ENCODE measurements at regions not wholly inside any gene's neighbourhood (a gene's known extent, or its start where the extent isn't known, plus 50 kb on each side); places are given as distances from the start of the nearest gene placed in this dataset.

DNA sequence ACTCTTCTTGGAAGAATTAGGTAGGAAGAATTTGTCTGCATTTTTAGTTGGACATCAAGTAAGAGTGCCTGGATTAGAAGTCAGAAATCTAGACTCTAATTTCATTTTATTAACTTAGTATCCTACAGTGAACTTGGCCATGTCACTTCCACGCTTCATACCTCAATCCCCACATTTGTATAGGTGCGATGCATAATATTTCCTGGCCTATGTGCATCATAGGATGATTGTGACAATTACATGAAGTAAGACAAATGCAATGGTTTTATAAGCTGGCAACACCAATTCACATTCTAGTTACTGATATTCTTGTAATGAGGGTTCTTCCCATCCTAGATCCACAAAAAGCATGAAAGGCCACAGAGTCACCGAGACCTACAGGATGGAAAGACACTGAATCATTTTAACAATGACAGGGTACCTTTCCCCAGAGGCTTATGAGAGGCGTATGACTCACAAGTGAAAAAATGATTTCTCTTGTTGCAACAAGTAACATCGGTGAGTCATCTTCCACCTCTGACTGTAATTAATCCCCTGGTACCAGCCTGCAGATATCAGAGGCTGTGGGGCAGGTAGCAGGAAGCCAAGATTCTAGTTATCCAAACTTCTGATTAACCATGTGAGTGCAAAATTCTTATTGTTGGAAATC, 56.0 kb upstream of the OR5AK2 start:
- in situ Hi-C loops (cut with MboI; ENCODE audit: low pct_unique_long_range_greater_than_20kb, low sequenced_read_pairs), result no loop called here

DNA sequence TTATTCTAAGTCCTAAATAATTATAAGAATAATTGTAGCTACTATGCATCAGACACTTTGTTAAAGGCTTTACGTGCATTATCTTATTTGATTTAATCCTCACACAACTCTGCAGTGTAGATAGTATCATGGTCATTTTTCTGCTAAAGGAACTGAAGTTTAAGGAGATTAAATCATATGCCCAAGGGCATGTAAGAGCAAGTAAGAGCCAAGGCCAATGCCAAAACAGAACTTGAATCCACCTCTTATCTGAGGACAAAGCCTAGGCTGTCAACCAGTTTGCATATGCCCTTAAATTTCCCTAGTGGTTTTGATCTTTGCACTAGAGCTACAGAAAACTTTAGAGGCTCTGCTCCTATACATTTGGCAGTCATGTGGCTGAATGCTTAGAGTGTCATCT, 65.6 kb upstream of the OR5AK2 start:
- in situ Hi-C loops (cut with MboI; ENCODE audit: low pct_unique_long_range_greater_than_20kb, low sequenced_read_pairs), result no loop called here
- DNase-seq, result no peak

More for the DNA sequence above, 56.0 kb upstream of the OR5AK2 start:
- no peak for DNase-seq

DNA sequence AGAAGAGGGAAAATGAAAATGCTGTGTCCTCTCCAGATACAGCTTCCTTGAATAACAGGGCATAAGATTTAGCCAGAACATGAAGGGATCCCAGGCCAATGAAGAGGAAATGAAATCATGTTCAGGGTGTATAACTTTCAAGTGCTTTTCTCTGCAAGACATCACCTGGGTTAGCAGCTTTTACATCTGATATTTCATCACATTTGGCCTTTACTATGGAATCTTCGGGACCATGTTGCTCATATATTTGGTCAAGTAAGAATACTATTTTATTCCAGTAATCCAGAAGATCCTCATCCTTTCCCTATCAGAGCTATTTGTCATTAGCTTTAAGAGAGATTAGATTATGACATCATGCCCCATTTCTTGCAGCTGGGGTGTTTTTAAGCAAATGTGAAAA, 66.3 kb upstream of the OR5AK2 start:
- DNase-seq, result no peak
- in situ Hi-C loops (cut with MboI; ENCODE audit: low pct_unique_long_range_greater_than_20kb, low sequenced_read_pairs), result no loop called here

DNA sequence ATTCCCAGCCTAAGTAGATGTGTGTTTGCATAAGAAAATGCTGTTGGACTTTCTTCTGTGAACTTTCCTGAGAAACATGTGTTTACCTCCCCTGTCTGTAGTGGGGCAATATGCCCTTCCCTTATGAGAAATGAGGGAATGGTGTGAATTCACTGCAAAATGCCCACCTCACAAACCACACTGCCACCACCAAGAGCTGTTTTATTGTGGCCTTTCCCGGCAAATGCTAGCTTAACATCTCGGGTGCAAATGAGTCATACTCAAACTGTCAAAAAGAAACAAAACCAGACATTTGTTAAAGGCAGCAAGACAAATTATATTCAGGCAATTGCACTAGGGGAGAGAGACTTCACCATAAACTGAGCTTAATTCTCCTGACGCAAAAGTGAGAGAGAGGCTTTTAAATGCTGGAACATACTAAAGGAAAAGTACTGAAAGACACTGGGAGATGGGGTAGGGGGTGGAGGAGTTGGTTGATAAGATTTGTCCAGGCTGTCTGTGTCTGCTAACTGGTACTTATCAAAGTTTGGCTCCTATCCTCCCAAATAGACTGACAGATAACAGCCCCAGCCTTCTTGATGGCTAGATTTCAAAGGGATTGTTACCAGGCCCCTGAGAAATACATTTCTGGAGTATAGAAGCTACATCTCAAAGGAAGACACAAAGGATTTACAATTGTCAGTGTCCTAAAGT, 70.9 kb upstream of the OR5AK2 start:
- in situ Hi-C loops (cut with MboI; ENCODE audit: low pct_unique_long_range_greater_than_20kb, low sequenced_read_pairs), result no loop called here

DNA sequence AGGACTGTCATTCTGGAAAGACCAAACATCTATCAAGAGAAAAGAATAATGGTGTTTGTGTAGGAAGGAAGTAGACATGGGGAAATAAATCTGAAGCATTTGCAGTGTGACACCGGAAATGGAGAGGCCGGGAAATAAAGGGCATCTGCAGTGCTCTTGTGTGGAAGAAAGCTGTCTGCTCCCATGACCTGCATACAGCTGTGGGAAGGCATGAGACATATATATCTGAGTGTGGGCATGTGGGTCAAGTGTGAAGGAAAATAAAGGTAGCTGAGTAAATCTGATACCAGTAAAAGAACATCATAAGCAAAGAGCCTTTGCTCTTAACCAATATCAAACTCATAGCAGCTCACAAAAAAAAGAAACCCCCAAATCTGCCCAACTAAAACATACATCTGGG, 72.1 kb upstream of the OR5AK2 start:
- in situ Hi-C loops (cut with MboI; ENCODE audit: low pct_unique_long_range_greater_than_20kb, low sequenced_read_pairs), result no loop called here
- DNase-seq, result no peak

More for the DNA sequence above, 70.9 kb upstream of the OR5AK2 start:
- no peak for DNase-seq

DNA sequence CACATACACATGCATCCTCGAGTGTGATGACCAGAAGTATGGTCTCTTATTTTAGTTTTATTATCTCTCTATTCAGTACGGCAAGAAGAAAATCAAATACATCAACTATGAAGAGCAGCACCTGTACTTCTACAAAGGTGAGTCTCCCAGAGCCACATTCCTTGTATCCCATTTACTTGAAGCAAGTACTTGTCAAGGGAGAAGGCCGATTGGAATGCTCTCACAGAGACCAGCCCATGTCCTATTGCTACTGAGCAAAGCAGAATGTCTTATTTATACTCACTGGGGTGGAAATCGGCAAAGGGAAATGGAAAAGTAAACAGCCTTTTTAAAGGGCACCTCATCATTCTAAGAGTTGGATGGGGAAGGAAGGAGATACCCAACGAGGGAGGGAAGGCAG, 72.6 kb upstream of the OR5AK2 start:
- DNase-seq, result no peak
- in situ Hi-C loops (cut with MboI; ENCODE audit: low pct_unique_long_range_greater_than_20kb, low sequenced_read_pairs), result no loop called here

DNA sequence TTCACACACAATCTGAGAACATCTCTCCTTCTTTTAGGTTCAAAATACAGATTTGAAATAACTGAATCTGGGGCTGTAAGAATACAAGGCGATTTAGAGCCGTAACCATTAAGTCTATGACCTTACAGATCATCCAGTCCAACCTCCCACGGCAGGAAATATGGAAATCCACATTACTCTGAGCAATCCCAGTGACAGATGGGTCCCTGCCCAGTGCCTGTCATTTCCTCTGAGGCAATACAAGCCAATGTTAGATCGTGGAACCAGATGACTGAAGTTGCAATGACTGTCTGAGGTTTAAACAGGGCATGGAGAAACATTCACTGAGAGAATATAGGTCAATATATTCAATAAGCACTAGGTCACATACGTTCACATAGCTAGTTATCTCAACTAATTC, 77.4 kb upstream of the OR5AK2 start:
- in situ Hi-C loops (cut with MboI; ENCODE audit: low pct_unique_long_range_greater_than_20kb, low sequenced_read_pairs), result no loop called here
- DNase-seq, result no peak

DNA sequence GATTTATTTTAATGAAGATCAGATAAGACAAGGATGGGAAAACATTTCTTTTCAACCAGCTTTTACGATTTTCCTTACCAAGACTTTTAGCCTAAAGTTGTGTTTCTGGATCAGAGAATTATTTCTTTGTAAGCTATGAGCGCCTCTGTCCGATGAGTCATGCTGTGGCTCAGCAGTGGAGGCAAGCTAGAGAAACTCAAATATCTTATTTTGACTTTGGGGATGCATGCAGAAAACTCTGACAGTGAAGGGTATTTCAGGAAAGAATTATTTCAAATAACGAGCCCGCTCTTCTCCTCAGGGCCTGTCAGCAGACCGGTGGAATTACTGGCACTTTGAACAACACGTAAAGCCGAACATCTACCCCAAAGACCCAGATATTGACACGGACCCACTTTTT, 77.9 kb upstream of the OR5AK2 start:
- DNase-seq, result no peak
- in situ Hi-C loops (cut with MboI; ENCODE audit: low pct_unique_long_range_greater_than_20kb, low sequenced_read_pairs), result no loop called here

DNA sequence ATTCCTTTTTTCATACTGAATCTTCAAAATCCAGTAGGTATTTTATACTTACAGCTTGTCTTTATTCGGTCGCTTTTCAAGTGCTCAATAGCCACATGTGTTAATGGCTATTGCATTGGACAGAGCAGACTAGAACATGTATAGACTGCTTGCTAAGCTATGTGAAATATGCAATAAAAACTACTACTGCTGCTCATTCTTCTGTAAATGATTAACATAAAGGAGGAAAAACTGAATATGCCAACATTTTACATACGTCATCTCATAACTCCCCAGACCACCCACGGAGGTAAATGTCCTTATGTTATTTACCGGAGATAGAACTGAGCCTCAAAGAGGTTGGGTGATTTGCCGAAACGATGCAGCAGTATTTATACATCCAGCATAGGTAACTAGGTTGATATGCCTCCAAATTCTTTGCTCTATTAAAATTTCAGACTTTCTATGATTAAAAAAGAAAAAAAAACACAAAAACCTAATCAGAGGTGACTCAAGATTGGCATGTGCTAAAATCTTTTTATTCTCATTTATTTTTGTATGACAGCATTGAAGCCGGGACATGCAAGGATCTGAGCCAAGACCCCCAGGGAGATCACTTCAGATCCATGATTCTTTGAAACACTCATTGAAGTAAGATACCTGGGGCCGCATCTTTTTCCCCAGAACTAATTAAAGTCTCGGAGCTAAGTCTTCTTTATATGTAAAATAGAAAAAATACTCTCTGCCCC, 78.5 kb upstream of the OR5AK2 start:
- in situ Hi-C loops (cut with MboI; ENCODE audit: low pct_unique_long_range_greater_than_20kb, low sequenced_read_pairs), result no loop called here
- DNase-seq, result no peak

DNA sequence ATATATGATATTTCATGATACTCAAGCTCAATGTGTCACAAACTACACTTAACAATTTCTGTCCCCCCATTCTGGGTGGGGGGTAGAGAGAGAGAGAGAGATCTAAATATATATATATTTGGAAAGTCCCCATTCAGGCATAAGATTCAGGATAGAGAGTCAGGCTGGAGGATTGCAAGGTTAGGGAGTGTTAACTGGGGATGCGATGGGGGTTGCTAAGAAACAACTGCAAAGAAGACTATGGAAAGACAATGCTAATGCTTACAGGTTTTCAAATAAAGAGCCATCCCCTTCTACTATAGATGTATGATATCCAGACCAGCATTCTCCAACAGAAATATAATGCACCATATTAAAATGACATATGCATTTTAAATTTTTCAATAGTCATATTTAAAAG, 79.2 kb upstream of the OR5AK2 start:
- DNase-seq, result no peak
- in situ Hi-C loops (cut with MboI; ENCODE audit: low pct_unique_long_range_greater_than_20kb, low sequenced_read_pairs), result no loop called here

DNA sequence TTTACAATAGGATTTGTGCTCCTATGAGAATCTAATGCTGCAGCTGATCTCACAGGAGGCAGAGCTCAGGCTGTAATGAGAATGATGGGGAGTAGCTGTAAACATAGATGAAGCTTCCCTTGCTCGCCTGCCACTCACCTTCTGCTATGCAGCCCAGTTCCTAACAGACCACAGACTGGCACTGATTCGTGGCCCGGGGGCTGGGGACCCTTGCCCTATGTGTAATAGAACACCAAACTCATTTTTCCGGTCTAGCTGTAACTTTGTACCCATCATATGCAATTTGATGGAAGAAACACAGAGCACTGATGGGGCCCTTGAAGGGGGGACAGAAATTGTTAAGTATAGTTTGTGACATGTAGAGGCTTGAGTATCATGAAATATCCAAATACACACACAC, 79.6 kb upstream of the OR5AK2 start:
- in situ Hi-C loops (cut with MboI; ENCODE audit: low pct_unique_long_range_greater_than_20kb, low sequenced_read_pairs), result no loop called here

DNA sequence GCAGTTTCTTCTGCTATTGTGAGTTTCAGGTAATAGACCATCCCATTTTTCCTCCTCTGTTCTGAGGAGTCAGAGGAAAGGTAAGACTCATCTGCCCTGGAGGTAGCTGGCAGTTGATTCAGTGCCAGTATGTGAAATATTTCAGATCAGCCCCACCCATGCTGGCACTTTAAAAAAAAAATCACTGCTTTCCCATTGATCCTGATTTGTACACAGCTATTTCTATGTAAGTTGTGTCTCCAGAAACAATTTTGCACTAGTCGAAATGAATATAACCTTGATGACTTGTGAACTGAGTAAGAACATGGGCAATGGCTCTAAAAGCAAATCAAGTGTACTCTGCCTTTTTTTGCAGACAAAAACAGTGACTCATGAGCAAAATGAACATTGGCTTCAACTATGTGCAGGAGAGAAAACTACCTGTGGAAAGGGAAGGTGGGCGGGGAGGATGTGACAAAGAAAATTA, 82.0 kb upstream of the OR5AK2 start:
- in situ Hi-C loops (cut with MboI; ENCODE audit: low pct_unique_long_range_greater_than_20kb, low sequenced_read_pairs), result no loop called here
- DNase-seq, result no peak

More for the DNA sequence above, 79.6 kb upstream of the OR5AK2 start:
- DNase-seq, result no peak

DNA sequence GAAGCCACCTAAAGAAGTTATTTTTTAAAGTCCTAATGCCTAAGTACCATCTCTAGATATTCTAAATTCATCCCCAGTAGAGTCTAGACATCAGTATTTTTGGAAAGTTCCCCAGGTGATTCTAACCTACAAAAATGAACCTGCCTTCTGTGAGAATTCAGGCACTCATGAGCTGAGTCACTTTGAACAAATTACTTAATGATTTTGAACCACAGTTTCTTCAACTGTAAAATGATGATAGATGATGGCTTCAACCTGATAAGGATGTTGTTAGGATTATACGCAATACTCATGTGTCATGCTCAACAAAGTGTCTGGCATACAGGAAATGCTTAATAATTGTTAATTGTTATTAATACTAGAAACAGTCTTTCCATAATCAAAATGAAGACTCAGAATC, 82.8 kb upstream of the OR5AK2 start:
- DNase-seq, result no peak
- in situ Hi-C loops (cut with MboI; ENCODE audit: low pct_unique_long_range_greater_than_20kb, low sequenced_read_pairs), result no loop called here

DNA sequence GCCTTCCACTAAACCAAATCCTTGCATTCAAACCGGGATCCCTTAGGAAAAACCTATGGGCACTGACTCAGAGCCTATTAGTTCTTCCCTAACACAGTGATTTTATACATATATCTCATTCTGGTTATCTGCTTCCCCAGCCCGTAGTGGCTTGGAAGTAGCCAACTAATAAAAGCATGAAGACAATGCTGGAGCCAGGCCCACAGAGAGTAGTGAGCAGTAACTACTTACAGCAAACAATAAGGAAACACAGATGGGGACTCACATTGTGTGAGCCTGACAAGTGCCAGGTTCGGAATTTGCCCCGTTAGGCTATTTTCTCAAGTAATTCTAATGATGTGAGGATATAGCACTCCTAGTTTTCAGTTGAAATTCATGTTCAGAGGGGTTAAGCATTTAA, 83.3 kb upstream of the OR5AK2 start:
- in situ Hi-C loops (cut with MboI; ENCODE audit: low pct_unique_long_range_greater_than_20kb, low sequenced_read_pairs), result no loop called here
- no peak for DNase-seq

DNA sequence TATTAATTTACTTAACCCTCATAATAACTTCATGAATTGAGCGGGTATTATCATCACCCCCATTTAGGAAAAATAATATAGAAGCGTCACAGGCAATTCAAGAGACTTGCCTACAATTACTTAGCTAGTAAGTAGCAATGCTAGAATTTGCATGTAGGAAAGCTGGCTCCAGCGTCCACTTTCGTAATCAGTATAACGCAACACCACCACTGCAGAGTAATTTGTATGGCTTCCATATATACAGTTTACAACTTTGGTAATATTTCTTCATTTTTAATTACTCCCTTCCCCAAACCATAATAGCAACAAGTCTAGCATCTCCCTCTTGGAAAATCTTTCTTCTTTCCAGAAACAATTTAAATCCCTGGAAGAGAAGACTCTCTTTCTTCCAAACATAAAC, 89.9 kb upstream of the OR5AK2 start:
- in situ Hi-C loops (cut with MboI; ENCODE audit: low pct_unique_long_range_greater_than_20kb, low sequenced_read_pairs), result no loop called here
- no peak for DNase-seq

DNA sequence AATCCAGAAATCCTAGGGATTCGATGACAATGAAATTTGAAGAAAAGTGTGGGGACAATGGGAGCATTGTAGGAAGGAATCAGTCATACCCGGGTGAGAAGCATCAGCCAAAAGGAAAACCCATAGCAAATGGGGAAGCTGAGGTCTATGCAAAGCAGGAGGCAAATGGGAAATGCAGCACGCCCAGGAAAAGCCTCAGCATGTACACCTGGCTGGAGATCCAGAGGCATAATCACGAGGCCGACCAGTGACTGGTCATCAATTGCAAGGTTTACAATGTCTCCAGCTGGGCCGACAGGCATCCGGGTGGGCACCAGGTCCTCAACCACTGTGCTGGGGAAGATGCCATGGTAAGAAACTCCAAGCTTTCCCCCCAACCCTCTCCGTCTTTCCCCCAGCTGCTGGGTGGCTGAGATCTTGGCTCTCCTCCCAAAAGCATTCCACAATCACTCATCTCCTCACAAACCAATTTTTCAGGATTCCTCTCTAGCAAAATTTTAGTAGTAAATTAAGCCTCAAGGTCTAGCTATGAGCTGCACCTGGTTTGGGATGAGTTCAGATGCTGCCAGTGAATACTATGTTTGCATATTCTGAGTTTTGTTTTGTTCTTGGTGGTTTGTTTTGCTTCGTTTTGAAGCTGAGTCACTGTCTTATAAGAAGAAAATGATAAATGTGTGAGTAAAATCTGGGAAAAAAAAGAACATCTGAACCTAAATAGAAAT, 98.0 kb upstream of the OR5AK2 start:
- in situ Hi-C loops (cut with MboI; ENCODE audit: low pct_unique_long_range_greater_than_20kb, low sequenced_read_pairs), result no loop called here
- no peak for DNase-seq

DNA sequence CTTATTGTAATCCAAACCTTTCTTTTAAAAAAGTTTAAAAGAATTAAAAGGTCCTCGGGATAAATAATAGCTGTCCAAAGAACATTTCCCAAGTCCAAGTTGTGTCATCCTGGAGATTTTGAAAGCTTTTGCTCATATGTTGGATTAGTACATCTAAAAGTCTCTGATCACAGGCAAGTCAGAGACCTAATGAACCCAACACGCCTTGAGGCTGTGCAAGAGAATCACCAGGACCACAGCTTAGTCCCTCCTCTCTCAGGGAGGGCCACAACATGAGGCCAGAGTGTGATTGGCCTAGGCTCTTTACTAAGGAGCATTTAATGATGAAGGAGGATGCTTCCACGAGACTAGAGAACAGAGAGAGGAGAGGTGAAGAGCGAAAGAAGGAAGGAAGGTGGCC, 98.7 kb upstream of the OR5AK2 start:
- no peak for DNase-seq
- in situ Hi-C loops (cut with MboI; ENCODE audit: low pct_unique_long_range_greater_than_20kb, low sequenced_read_pairs), result no loop called here

DNA sequence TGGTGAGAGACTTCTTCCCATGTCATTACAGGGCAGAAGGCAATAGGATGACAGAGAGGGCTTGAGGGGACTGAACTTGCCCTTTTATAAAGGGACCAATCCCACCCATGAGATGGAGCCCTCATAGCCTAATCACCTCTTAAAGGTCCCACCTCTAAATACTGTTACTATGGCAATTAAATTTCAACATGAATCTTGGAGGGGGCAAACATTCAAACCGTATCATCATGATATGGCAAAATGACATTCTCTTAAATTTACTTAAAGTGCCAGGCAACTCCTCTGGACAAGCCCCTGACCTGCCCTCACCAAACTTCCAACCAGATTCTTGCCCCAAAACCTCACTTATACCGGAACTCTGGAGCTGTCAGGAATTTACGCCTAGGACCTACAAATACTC, 100.8 kb upstream of the OR5AK2 start:
- no peak for DNase-seq
- in situ Hi-C loops (cut with MboI; ENCODE audit: low pct_unique_long_range_greater_than_20kb, low sequenced_read_pairs), result no loop called here

DNA sequence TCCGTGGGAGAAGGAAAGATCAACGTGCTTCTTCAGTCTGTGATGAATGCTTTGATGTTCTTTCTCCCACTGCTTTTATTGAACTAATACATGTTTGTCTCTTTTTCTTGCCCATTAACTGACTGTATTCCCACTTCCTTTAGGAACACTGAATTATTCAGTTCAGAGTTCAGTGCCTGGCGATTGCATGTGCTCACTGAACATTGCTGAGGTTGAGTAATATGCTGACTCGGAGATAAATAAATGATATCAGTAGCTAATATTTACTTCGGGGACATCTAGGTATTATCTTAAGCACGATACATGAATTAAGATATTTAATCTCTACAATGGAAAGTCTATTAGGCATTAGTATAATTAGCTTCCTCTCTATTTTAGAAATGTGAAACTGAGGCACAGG, 102.3 kb upstream of the OR5AK2 start:
- DNase-seq, result no peak
- in situ Hi-C loops (cut with MboI; ENCODE audit: low pct_unique_long_range_greater_than_20kb, low sequenced_read_pairs), result no loop called here

DNA sequence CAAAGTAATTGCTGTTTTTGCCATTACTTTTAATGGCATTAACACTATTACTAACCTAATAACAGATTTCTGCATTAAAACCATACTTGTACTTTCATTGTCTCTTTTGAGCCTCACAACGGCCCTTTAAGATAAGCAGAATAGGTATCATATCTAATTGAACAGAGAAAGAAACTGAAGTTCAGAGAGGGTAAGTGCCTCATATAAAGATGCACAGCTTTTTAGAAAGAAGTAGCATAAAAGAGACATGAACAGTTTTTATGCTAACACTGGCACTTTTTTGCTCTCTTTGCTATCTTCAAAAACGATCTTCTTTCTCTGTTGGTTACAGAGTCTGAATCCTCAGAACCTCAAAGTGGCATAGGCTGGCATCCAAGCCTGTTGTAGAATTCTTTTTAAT, 102.9 kb upstream of the OR5AK2 start:
- in situ Hi-C loops (cut with MboI; ENCODE audit: low pct_unique_long_range_greater_than_20kb, low sequenced_read_pairs), result no loop called here

More for the DNA sequence above, 102.9 kb upstream of the OR5AK2 start:
- no peak for DNase-seq
